Ovary (tissue), 7 donors: ENCODE measurements at regions not wholly inside any gene's neighbourhood (a gene's known extent, or its start where the extent isn't known, plus 50 kb on each side); places are given as distances from the start of the nearest gene placed in this dataset.

ENCODE experiments used
- DNase-seq, 5 donors: peaks; one replicate each; pipeline ENCODE4 v3.0.0-alpha.2; 2019 to 2020
- H3K27ac ChIP-seq, 2 donors: fragments of 200-600 bp; one replicate each; pipeline versions ENCODE4 v1.5.1 to v1.8.0; 2019 to 2022
- H3K27me3 ChIP-seq: fragments of 200-600 bp; one replicate; pipeline ENCODE4 v1.8.0; 2022
- H3K36me3 ChIP-seq: fragments of 200-600 bp; sonication (generic); one replicate; pipeline ENCODE4 v1.5.1; 2019
- H3K4me1 ChIP-seq: one replicate; pipeline ENCODE4 v1.8.1; 2013; ENCODE audit warnings: mild to moderate bottlenecking, moderate library complexity; ENCODE audit not compliant: insufficient read depth
- H3K4me3 ChIP-seq: fragments of 200-600 bp; sonication (generic); one replicate; pipeline ENCODE4 v1.5.1; 2017
- H3K9me3 ChIP-seq, 2 donors: fragments of 200-600 bp in 1 of 2; sonication (generic) in 1 of 2; one replicate each; pipeline versions ENCODE4 v1.5.1 to v1.8.1; 2013 to 2019; ENCODE audit warnings: mild to moderate bottlenecking in 1 of 2, moderate library complexity in 1 of 2
- CTCF ChIP-seq, 3 donors: fragments of 450-650 bp in 2 of 3; fragments of 200-600 bp in 1 of 3; IDR thresholded peaks; one replicate each; pipeline versions ENCODE4 v1.5.1 to v1.8.0; 2016 to 2022; ENCODE audit warnings: antibody characterized with exemption in 3 of 3, mild to moderate bottlenecking in 1 of 3
- EP300 ChIP-seq: sonication (generic); formaldehyde crosslinking; IDR thresholded peaks from one replicate; pipeline ENCODE4 v1.6.1; 2017; ENCODE audit warnings: antibody characterized with exemption
- POLR2A ChIP-seq: fragments of 450-650 bp; IDR thresholded peaks from one replicate; pipeline ENCODE4 v1.6.1; 2017; ENCODE audit warnings: antibody characterized with exemption, mild to moderate bottlenecking, moderate library complexity
- WGBS, 3 donors: extraction: QIAGEN DNeasy Blood & Tissue Kit in 1 of 3; methylation state at CpG; one replicate each; pipeline versions ENCODE4 v1.1.5 to v1.1.7; 2013 to 2017; 5-methylcytosine and 5-hydroxymethylcytosine counted together
- intact Hi-C, 4 donors: fragments of 100-400 bp; cut with DNase I; formaldehyde crosslinking; loops; one replicate each; pipeline versions ENCODE4 v1.11.0 to v1.15.1; 2022 to 2023
- donor health status: DM: no; HTN: no; CAD: no; lungs with moderate emphysema.
- donor health status: DM: no; HTN: no; CAD: no.
- donor health status: Bipolar disorder and iron deficiency.
- donor health status: DM: no; HTN: no; CAD: no.
- donor health status: DM: yes; HTN: yes; CAD: no.

- Histone ChIP-seq H3K27me3 (no peaks in the 10 kb centered on the region), H3K27ac (no peak overlapping the region), H3K9me3 (no peaks in the 10 kb centered on the region), H3K36me3 (no peaks in the 10 kb centered on the region), H3K4me1 (no peaks in the 10 kb centered on the region), H3K4me3 (no peak overlapping the region)
- 92 to 96% (median 92%) methylated on average over 7 of the region's 7 CpGs for WGBS, 3 donors
- no peak for TF ChIP-seq POLR2A
- TF ChIP-seq CTCF (IDR thresholded peaks at IDR 0.05) = no peak
- no peak for TF ChIP-seq EP300
- no peak for DNase-seq
- intact Hi-C loops = no loop called here
Observed at GRCh38 chr20:23299673-23300050, 50.9 kb upstream of the NXT1 start.

GRCh38 chr20:23298926-23299672, 51.5 kb upstream of the NXT1 start:
- H3K9me3 ChIP-seq = no peaks in the 10 kb centered on the region
- H3K4me3 ChIP-seq = no peak overlapping the region
- no peaks in the 10 kb centered on the region for H3K4me1 ChIP-seq
- H3K27me3 ChIP-seq = no peaks in the 10 kb centered on the region
- H3K36me3 ChIP-seq = no peaks in the 10 kb centered on the region
- intact Hi-C loops = no loop called here
- DNase-seq = no peak
- TF ChIP-seq POLR2A (no peak), EP300 (no peak), CTCF (IDR thresholded peaks at IDR 0.05) (no peak)
- no peak overlapping the region for H3K27ac ChIP-seq
- WGBS, 3 donors = 89 to 99% (median 92%) methylated on average over 6 of the region's 6 CpGs

- intact Hi-C loops = no loop called here
- H3K4me3 ChIP-seq = no peak overlapping the region
- no peaks in the 10 kb centered on the region for H3K9me3 ChIP-seq
- TF ChIP-seq POLR2A (no peak), CTCF (IDR thresholded peaks at IDR 0.05) (no peak), EP300 (no peak)
- no peaks in the 10 kb centered on the region for H3K36me3 ChIP-seq
- 69 to 89% (median 86%) methylated on average over 6 of the region's 6 CpGs for WGBS, 3 donors
- no peak for DNase-seq
- H3K27me3 ChIP-seq = no peaks in the 10 kb centered on the region
- H3K27ac ChIP-seq = no peak overlapping the region
- H3K4me1 ChIP-seq = no peaks in the 10 kb centered on the region
Observed at GRCh38 chr20:23298155-23298554, 52.4 kb upstream of the NXT1 start.

GRCh38 chr20:23296841-23297701, 53.5 kb upstream of the NXT1 start:
- TF ChIP-seq CTCF (IDR thresholded peaks at IDR 0.05) (no peak), POLR2A (no peak), EP300 (no peak)
- WGBS, 3 donors = 53 to 54% (median 53%) methylated on average over 17 of the region's 17 CpGs
- intact Hi-C loops = no loop called here

More at GRCh38 chr20:23296841-23297701, 53.5 kb upstream of the NXT1 start:
- no peaks in the 10 kb centered on the region for H3K36me3 ChIP-seq
- DNase-seq = no peak
- no peaks in the 10 kb centered on the region for H3K27me3 ChIP-seq
- no peaks in the 10 kb centered on the region for H3K4me1 ChIP-seq
- no peak overlapping the region for H3K4me3 ChIP-seq
- no peaks in the 10 kb centered on the region for H3K9me3 ChIP-seq
- H3K27ac ChIP-seq = peak overlapping the region in 1 of 2 donors; percentile 30
